ENCODE measurements at regions not wholly inside any gene's neighbourhood (a gene's known extent, or its start where the extent isn't known, plus 50 kb on each side); places are given as distances from the start of the nearest gene placed in this dataset.

DNA sequence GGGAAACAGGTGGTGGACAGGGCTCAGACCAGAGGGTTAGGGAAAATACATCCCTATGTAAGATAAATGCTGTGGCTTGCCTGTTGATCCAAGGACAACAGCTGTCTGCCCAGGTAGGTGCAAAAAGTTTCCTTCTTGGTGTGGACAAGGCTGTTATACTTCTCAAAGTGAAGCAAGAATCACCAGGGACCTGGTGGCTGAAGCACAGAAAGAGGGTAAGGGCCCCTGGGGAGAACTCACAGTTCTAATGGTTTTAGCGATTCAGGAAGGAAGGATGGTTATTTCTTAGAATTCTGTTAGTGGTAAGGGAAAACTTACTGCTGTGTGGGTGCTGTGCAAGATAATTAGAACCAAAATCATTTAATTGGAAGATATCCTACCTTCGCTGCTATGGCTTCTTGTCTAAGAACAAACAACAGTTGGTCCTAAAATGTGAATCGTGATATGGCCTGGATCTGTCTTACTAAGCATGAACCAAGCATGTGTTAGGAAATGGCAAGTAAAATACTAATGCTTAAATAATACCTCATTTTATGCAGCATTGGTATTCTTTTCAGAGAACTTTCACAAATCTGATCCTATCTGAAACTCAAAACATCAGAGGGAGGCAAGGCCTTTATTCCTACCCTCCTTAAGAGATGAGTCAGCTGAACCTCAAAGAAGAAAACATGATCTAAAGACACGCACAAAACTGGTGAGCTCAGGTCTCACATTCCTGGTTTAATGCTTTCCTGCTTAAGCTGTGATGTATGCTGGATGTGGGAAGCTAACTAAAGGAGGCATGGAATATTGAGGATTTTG is 159.2 kb upstream of the THUMPD2 start:
- no peak for DNase-seq
- Mint-ChIP-seq H3K36me3 (no peaks in the 10 kb centered on the region), H3K4me1 (ENCODE audit: low read depth) (peaks cover 10% of the 10 kb centered on the region), H3K9me3 (no peaks in the 10 kb centered on the region), H3K4me3 (peak overlapping the region; percentile 28), H3K27ac (peak overlapping the region; percentile 78), H3K27me3 (no peaks in the 10 kb centered on the region)
- CTCF ChIA-PET = no interaction called here
- POLR2A ChIA-PET = interaction anchor here (1.0 kb wide), 1 partner anchor 8 kb away, joined by 4 read pairs; no protein-coding TSS in a partner anchor
- intact Hi-C loops (cut with micrococcal nuclease) = no loop called here

DNA sequence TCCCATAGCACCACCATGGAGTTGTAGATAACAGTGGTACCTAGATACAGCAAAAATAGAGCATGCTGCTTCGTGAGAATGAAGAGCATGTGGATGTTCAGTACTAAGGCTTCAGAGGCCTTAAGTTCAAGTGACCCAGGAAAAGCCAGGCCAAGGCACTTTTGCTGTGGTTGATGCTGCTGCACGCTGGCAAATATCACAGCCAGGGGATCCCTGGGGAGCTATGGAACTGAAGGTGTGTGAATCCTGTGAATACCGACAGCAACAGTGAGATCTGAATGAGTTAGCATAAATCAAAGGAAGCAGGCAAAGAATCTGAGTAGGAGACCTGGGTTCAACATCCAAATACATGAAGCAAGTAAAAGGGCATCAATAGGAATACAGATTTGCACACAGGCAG is 158.6 kb upstream of the THUMPD2 start:
- Mint-ChIP-seq H3K36me3 (no peaks in the 10 kb centered on the region), H3K4me1 (ENCODE audit: low read depth) (peaks cover 10% of the 10 kb centered on the region), H3K27ac (peak overlapping the region; percentile 78), H3K9me3 (no peaks in the 10 kb centered on the region), H3K4me3 (peak overlapping the region; percentile 28), H3K27me3 (no peaks in the 10 kb centered on the region)
- ChIA-PET POLR2A (no interaction called here), CTCF (no interaction called here)
- no peak for DNase-seq
- intact Hi-C loops (cut with micrococcal nuclease) = no loop called here

DNA sequence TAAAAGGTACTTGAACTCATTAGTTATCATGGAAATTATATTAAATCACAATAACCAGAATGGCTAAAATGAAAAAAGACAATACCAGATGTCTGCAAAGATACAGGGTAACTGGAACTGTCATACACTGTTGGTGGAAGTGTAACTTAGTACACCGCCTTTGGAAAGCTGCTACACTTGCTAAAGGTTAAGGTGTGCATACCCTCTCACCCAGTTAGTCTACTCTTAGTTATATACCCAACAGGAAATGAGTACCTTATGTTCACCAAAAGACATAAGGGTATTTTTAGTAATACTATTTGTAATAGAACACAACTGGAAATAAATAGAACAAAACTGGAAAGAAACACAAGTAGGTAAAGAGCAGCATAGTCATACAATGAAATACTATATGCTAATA is 155.8 kb upstream of the THUMPD2 start:
- intact Hi-C loops (cut with micrococcal nuclease) = no loop called here
- CTCF ChIA-PET = interaction anchor here (0.6 kb wide), 1 partner anchor 1847 kb away, joined by 3 read pairs; no protein-coding TSS in a partner anchor
- peaks cover 10% of the 10 kb centered on the region for H3K4me1 Mint-ChIP-seq (ENCODE audit: low read depth)
- no peaks in the 10 kb centered on the region for H3K36me3 Mint-ChIP-seq
- H3K27ac Mint-ChIP-seq = no peak overlapping the region
- no peak for DNase-seq
- H3K27me3 Mint-ChIP-seq = no peaks in the 10 kb centered on the region
- H3K9me3 Mint-ChIP-seq = no peaks in the 10 kb centered on the region
- POLR2A ChIA-PET = no interaction called here
- H3K4me3 Mint-ChIP-seq = no peak overlapping the region

DNA sequence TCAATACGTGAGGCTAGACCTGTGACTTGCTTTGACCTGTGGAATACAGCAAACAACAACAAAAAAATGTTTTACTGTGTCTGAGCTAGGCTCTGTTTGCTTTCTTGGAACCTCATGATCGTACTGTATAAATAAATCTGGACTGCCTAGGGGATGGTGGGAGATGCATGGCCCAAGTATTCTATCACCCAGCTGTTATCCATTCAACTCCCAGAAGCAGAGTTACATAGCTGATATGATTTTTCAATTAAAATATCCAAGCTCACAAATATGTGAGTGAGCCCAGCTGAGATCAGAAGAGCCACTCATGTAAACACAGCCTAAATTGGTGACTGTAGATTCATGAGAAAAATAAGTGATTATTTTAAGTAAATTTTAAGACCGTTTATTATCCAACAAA is 154.1 kb upstream of the THUMPD2 start:
- CTCF ChIA-PET = interaction anchor here (1.2 kb wide), 1 partner anchor 20 kb away, joined by 5 read pairs; no protein-coding TSS in a partner anchor
- POLR2A ChIA-PET = no interaction called here
- Mint-ChIP-seq H3K27me3 (peaks cover 2% of the 10 kb centered on the region), H3K27ac (no peak overlapping the region), H3K4me3 (no peak overlapping the region), H3K4me1 (ENCODE audit: low read depth) (peaks cover 5% of the 10 kb centered on the region), H3K36me3 (no peaks in the 10 kb centered on the region), H3K9me3 (no peaks in the 10 kb centered on the region)
- intact Hi-C loops (cut with micrococcal nuclease) = no loop called here
- no peak for DNase-seq

DNA sequence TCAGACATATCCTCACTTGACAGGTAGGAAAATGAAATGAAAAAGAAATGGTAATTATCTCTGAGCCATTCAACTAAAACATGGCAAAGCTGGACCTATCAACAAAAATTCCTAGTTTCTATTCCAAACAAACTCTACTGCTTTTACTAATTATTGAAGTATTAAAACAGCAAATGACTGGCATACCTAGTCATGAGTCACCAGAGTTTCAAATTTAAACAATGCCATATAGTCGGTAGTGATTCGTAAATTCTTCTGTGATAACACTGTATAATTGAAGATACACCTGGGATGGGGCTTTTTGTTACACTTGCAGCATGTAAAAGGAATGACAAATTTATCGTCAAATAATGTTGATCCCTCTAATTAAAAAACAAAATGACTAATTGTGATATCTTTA is 153.1 kb upstream of the THUMPD2 start:
- Mint-ChIP-seq H3K27me3 (peaks cover 2% of the 10 kb centered on the region), H3K36me3 (no peaks in the 10 kb centered on the region), H3K9me3 (no peaks in the 10 kb centered on the region), H3K27ac (no peak overlapping the region), H3K4me1 (ENCODE audit: low read depth) (no peaks in the 10 kb centered on the region), H3K4me3 (no peak overlapping the region)
- intact Hi-C loops (cut with micrococcal nuclease) = no loop called here
- CTCF ChIA-PET = interaction anchor here (1.2 kb wide), 1 partner anchor 19 kb away, joined by 5 read pairs; no protein-coding TSS in a partner anchor
- POLR2A ChIA-PET = no interaction called here
- no peak for DNase-seq

DNA sequence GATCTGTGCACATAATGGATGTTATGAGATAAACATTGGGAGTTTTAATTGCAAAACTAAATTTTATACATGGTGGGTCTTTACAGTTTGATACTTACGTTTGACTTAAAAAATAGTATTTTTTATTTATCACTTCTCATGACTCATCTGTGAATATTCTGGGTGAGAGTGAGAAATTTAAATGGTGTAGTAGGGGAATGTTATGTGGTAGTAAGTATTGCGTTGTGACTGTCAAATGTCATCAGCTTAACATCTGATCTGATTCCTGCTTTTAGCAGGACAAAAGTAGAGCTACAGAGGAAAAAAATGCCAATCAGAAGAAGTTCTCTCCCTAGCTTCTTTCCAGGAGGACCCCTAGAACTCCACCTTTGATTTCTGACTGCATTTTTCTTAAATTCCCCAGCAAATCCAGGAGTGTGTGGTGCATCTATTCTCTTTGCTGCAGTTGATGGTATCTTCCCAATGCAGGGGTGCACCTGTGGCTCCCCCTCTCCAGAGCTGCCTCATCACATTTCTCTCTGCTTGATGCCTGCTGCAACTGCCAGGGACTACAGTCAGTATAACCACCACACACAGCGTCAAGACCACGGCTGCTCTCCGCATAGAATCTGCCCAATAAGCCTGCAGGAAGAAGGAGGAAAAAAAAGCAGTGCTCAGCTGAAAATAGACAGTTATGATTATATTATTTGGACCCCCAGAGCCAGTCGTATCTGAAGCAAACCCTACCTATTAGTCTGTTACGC is 151.3 kb upstream of the THUMPD2 start:
- Mint-ChIP-seq H3K9me3 (no peaks in the 10 kb centered on the region), H3K36me3 (no peaks in the 10 kb centered on the region), H3K4me1 (ENCODE audit: low read depth) (no peaks in the 10 kb centered on the region), H3K27me3 (peaks cover 2% of the 10 kb centered on the region), H3K4me3 (no peak overlapping the region), H3K27ac (no peak overlapping the region)
- intact Hi-C loops (cut with micrococcal nuclease) = no loop called here
- ChIA-PET CTCF (no interaction called here), POLR2A (no interaction called here)
- no peak for DNase-seq

DNA sequence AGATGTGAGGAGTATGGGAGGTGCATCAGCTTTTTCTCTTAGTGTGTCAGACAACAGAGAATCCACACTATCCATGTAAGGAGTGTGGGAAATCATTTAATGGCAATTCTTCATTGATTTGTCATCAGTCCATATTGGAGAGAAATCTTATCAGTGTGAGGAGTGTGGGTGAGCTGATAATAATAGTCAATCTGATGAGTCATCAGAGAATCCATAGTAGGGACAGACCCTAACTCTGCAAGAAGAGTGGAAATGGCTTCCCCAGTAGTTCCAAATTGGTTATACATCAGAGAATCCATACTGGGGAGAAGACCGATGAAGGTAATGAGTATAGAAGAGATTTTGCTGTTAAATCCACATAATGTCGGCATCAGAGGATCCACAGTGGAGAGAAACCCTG is 150.5 kb upstream of the THUMPD2 start:
- Mint-ChIP-seq H3K4me3 (no peak overlapping the region), H3K4me1 (ENCODE audit: low read depth) (no peaks in the 10 kb centered on the region), H3K27ac (no peak overlapping the region), H3K9me3 (no peaks in the 10 kb centered on the region), H3K36me3 (no peaks in the 10 kb centered on the region), H3K27me3 (peaks cover 2% of the 10 kb centered on the region)
- intact Hi-C loops (cut with micrococcal nuclease) = no loop called here
- CTCF ChIA-PET = no interaction called here
- POLR2A ChIA-PET = no interaction called here
- no peak for DNase-seq

DNA sequence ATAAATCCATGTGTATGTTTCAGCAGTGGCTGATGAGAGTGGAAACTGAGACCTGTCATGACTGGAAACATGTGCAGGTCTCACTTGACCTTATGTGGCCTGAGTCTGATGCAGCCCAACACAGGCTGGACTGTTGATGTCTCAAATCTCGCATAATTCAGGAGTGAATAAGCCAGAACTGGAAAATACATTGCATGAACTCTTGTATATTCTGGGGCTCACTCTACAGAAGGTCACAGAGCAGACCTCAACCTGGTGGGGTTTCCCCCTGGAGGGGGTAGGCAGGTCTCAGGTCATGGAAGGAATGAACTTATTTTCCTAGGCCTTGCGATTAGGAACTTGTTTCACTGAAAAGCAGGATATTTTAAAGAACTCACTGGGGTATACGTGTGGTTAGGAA is 146.3 kb upstream of the THUMPD2 start:
- Mint-ChIP-seq H3K27ac (no peak overlapping the region), H3K4me1 (ENCODE audit: low read depth) (no peaks in the 10 kb centered on the region)

DNA sequence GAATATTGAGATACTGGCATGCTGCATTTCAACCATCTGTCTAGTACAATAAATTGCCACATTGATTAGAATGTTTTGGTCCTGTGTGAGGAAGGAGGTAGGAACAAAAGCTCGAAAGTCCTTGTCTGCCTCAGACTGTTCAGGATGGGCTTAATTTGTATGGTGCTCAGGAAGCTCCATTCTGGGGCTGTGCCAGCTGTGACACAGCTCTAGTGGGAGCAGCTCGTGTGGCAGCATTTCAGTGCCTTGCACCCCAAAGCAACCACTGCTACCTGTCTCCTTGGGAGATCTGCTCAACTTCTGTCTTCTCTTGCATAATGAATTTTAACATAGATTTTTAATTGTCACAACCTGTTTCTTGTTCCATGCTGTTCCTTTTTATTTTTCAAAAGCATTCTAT is 144.4 kb upstream of the THUMPD2 start:
- no peak overlapping the region for H3K4me3 Mint-ChIP-seq
- ChIA-PET CTCF (interaction anchor here (2.1 kb wide), 1 partner anchor 10 kb away, joined by 8 read pairs; no protein-coding TSS in a partner anchor), POLR2A (no interaction called here)
- intact Hi-C loops (cut with micrococcal nuclease) = no loop called here
- no peaks in the 10 kb centered on the region for H3K36me3 Mint-ChIP-seq
- H3K27me3 Mint-ChIP-seq = peaks cover 2% of the 10 kb centered on the region
- no peak for DNase-seq
- no peaks in the 10 kb centered on the region for H3K4me1 Mint-ChIP-seq (ENCODE audit: low read depth)
- no peak overlapping the region for H3K27ac Mint-ChIP-seq
- no peaks in the 10 kb centered on the region for H3K9me3 Mint-ChIP-seq

More for the DNA sequence above, 146.3 kb upstream of the THUMPD2 start:
- H3K27me3 Mint-ChIP-seq = peaks cover 4% of the 10 kb centered on the region
- no peak for DNase-seq
- H3K36me3 Mint-ChIP-seq = no peaks in the 10 kb centered on the region
- intact Hi-C loops (cut with micrococcal nuclease) = no loop called here
- ChIA-PET POLR2A (no interaction called here), CTCF (no interaction called here)
- H3K9me3 Mint-ChIP-seq = no peaks in the 10 kb centered on the region
- no peak overlapping the region for H3K4me3 Mint-ChIP-seq

DNA sequence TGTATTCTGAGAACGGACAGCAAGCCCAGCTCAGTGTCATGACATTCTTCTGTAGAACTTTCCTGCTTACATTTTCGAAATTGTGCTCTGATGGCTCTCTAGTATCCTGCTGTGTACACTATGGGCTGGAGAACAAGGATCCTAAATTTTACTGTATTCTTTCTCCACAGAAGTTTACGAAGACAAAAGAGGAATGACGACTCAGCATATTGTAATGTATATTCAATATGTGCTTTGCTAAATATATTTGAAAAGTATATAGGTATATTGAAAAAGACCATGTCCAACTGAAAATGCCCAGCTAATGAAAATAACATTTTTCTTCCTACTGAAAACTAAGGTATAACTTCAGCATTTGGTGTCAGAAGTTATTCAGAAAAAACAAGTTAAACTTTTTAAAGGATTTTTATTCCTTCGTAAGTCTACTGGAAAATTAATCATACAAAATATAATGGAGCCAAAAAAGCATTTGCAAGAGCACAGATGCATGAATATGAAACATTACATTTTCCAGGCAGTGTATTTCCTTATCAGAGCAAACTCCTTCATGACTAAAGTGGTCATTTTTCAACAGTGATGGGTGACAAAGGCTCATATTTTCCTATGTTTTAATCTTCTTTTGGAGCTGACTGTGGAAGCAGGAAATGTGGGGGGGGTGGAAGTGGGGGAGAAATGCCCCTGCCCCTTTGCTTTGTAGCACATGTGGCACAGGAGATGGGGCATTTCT is 143.8 kb upstream of the THUMPD2 start:
- Mint-ChIP-seq H3K27ac (no peak overlapping the region), H3K9me3 (no peaks in the 10 kb centered on the region), H3K27me3 (peaks cover 2% of the 10 kb centered on the region), H3K36me3 (no peaks in the 10 kb centered on the region), H3K4me3 (no peak overlapping the region), H3K4me1 (ENCODE audit: low read depth) (no peaks in the 10 kb centered on the region)
- intact Hi-C loops (cut with micrococcal nuclease) = no loop called here
- ChIA-PET POLR2A (no interaction called here), CTCF (interaction anchor here (2.1 kb wide), 1 partner anchor 9 kb away, joined by 8 read pairs; no protein-coding TSS in a partner anchor)
- no peak for DNase-seq

DNA sequence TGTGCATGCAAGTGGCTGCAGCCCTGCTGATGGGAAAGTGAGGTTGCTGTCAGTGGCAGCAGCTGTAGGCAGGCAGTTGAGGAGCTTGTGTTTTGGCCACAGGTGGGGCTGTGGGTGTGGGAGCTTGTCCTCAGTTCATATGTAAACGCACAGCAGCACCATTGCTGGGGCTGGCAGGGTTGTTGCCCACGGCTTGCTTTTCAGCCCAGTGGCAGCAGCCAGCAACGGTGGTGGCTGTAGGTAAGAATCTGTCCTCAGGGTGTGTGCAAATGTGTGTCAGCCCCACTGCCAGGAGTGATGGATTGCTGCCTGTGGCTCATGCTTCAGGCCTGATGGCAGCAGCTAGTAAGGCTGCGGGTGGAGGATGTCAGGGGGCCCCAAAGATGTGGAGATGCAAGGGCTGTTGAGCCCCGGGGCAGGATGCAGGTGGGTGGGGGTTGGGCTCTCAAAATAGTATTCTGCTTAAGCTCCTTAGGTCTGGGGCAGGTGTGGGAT is 141.3 kb upstream of the THUMPD2 start:
- DNase-seq = no peak
- intact Hi-C loops (cut with micrococcal nuclease) = no loop called here
- Mint-ChIP-seq H3K36me3 (no peaks in the 10 kb centered on the region), H3K4me1 (ENCODE audit: low read depth) (no peaks in the 10 kb centered on the region), H3K4me3 (peak overlapping the region; percentile 44), H3K9me3 (no peaks in the 10 kb centered on the region), H3K27ac (no peak overlapping the region), H3K27me3 (peaks cover 2% of the 10 kb centered on the region)
- CTCF ChIA-PET = no interaction called here
- POLR2A ChIA-PET = no interaction called here

Measured in activated CD4-positive, alpha-beta memory T cell treated with anti-CD3 and anti-CD28 coated beads for 36 hours (primary cell).